GM12892 (cell line): ENCODE measurements at regions not wholly inside any gene's neighbourhood (a gene's known extent, or its start where the extent isn't known, plus 50 kb on each side); places are given as distances from the start of the nearest gene placed in this dataset.
"Not testable (repeated sequence)": the region's sequence is repeated elsewhere in the genome, so short reads cannot be mapped to it uniquely, and the experiment has no call there.

ENCODE experiments used
- DNase-seq: peaks from one replicate; pipeline ENCODE4 v3.0.0; 2011; ENCODE audit not compliant: insufficient read length
- FAIRE-seq: peaks from 2 replicates; lab custom pipeline; 2011; peaks lifted over from hg19 to GRCh38; lab: Jason Lieb, UNC
- POLR2A ChIP-seq: IDR thresholded peaks from 2 replicates; pipeline ENCODE4 v1.6.1; 2011; ENCODE audit warnings: low read depth, low read length, control low read depth
- POLR2AphosphoS5 ChIP-seq: IDR thresholded peaks from 2 replicates; pipeline ENCODE4 v1.6.1; 2011; ENCODE audit warnings: low read depth, low read length, control low read depth
- TAF1 ChIP-seq: IDR thresholded peaks from 2 replicates; pipeline ENCODE4 v1.6.1; 2011; ENCODE audit warnings: low read depth, mild to moderate bottlenecking, control low read depth, low read length, borderline replicate concordance

DNA sequence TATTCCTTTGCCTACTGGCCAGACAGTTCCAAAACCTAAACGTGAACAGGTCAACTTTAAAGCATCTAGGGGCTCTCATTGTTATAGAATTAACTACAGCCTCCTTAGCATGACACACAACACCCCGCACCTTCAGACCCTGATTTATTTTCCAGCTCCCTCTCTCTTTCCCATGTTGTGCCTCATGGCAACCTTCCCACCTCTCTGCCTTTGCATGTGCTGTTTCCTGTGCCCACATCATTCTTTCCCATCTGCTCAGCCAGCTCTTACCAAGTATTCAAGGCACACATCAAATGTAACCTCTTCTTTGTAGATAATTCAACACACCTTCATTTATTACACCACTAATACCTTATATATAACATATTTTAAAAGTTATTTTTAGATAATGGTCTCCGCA lies 291.0 kb downstream of the COL12A1 start:
- TF ChIP-seq POLR2A (no peak), POLR2AphosphoS5 (no peak)
- FAIRE-seq, result no peak

DNA sequence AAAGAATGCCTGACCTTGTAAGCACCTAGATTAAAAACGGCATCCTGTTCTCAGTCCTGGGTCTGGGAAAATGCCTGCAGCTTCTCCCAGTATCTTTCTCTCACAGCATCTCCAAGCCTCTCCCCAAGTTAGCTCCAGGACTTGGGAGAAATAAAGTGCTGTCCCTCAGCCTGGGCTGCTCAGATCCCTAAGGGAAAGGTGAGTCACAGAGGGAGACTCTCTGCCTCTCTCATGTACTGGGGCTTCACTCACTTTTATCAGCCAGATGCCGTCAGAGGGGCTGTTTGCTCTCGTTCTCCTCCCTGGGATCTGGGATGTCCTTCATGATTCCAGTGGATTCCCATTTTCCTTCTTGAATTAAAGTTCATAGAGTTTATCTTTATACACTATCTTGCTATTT lies 293.6 kb downstream of the COL12A1 start:
- no peak for FAIRE-seq
- TF ChIP-seq POLR2AphosphoS5 (no peak), TAF1 (no peak), POLR2A (no peak)
- DNase-seq, result no peak

More for the DNA sequence above, 291.0 kb downstream of the COL12A1 start:
- no peak for DNase-seq

DNA sequence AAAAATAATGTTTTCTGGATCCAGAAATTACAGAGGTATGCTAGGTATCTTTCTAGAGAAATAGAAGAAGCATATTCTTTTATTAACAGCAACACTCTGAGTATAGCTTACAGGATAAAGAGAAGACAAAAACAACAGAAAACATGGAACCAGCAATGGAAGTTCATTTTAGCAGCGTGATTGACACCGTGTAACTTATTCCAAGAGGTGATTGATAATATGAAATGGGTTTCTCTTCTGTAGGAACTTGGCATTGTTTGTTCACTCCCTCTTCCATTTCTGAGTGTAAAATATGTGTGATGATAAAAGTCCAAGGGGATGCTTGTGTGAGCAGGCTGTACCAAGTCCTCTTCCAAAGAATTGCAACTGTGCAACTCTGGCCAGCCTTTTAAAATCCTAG lies 303.0 kb downstream of the COL12A1 start:
- no peak for TF ChIP-seq POLR2AphosphoS5
- TF ChIP-seq TAF1, result no peak
- no peak for TF ChIP-seq POLR2A
- DNase-seq (no peak), FAIRE-seq (no peak)

DNA sequence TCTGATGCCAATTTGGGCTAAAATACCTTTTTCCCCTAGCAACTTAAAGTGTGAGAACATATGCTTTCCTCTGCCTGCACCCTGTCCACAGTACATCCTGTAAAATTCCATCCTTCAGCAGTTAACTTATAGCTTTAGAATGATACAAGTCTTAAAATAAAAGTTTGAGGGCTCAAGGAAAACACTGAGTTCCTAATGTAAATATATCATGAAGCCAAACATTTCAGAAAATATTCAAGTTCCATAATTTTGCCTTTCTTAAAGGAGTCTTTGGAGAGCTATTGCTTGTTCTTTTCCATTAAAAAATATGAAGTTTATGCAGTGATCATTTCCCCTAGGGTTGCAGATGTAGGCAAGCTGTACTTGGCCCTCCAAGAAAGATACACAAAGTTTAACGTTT lies 303.8 kb downstream of the COL12A1 start:
- DNase-seq (no peak), FAIRE-seq (no peak)
- TF ChIP-seq POLR2AphosphoS5 (no peak), POLR2A (no peak), TAF1 (no peak)

DNA sequence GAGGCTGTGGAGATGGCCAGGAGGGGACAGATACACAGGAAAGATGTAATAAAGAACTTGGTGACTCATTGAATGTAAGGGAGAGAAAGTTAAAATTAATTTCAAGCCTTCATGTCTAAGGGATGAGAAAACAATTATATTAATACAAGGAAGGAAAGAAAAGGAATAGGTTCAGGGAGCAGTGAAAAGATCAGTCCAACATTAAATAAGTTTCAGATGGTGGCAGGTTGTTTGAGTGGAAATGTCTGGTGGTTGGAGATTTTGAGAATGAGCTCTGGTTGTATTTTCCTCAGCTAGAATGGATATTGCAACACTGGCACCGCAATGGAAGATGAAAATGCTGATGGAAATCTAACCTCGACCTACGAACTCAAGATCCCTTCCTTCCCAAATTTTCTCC lies 304.3 kb downstream of the COL12A1 start:
- TF ChIP-seq TAF1, result no peak
- TF ChIP-seq POLR2AphosphoS5, result no peak
- no peak for TF ChIP-seq POLR2A
- FAIRE-seq (no peak), DNase-seq (no peak)

DNA sequence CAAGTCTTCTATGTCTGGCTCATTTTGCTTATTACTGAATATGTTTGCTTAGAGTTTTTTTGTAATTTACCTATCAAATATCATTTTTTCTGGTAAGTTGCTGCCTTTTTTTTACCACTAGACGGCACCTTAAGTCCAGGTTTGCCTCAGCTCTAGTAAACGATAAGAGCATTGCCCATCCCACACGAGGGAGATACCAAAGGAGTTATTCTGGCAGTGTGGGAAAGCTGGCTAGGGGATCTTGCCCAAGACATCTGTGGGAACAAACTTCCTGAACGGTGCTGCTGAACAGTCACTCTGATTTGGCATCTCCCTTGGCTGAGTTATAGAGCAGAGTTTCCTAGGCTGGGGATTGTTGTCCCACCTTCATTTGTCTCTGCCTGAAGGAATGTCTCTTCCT lies 306.4 kb downstream of the COL12A1 start:
- no peak for TF ChIP-seq TAF1
- DNase-seq (no peak), FAIRE-seq (no peak)

DNA sequence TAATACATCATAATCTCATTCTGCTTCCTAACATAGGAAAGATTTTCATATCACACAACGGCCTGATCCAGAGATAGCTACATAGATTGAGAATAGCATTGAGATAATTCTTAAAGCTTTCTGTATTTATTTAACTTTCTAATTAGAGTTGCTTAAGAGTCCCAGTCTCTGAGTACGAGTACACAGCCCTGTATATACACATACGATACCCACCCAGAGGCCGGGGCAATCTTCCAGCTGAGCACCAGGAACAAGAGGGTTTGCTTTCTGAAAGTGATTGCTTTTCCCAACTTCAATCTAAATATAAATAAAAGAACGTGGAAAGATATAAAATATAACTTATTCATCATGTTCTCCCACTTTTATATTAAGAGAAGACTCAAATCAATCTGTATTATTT lies 313.8 kb downstream of the COL12A1 start:
- DNase-seq, result no peak
- FAIRE-seq, result no peak
- TF ChIP-seq TAF1, result no peak
- no peak for TF ChIP-seq POLR2AphosphoS5
- TF ChIP-seq POLR2A, result no peak

DNA sequence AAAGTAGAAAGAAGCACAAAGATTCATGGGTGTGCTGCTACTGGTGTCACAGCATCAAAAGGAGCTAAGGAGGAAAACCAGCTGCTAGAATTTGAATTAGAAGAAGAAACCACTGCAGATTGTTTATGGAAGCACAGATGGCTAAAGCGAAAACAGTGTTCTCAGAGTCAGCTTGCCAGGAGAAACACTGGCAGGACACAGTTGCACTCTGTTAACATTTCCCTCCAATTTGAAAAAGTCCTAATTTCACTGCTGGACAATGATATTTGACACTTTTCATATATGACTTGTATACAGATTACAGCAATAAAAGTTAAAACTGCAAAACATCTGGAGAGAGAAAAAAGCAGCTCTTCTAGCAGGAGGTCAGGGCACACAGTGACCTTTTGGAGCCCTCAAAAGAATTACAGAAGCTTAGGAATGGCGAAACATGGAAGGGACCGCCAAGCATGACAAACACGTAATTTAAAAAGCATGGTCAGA lies 314.5 kb downstream of the COL12A1 start:
- TF ChIP-seq TAF1, result no peak
- TF ChIP-seq POLR2A, result no peak
- TF ChIP-seq POLR2AphosphoS5, result no peak
- no peak for DNase-seq
- no peak for FAIRE-seq

DNA sequence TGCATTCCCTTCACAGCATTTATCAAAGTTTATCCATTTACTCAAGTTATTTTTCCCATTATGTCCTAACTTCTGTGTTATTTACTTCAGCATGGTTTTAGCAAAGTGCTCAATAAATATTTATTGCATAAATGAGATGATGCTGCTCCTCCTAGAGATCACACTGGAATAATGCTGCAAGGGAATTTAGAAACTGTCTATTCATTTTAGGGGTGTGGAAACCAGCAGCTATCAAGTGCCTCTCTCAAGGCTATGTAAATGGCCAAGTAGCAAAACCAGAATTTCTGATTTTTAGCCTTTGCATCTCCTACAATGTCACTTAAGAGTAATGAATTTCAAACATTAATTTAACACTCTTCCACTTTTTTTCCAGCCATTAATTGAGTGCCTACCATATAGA lies 316.2 kb downstream of the COL12A1 start:
- no peak for TF ChIP-seq POLR2AphosphoS5
- no peak for TF ChIP-seq POLR2A
- TF ChIP-seq TAF1, result no peak
- FAIRE-seq, result no peak

DNA sequence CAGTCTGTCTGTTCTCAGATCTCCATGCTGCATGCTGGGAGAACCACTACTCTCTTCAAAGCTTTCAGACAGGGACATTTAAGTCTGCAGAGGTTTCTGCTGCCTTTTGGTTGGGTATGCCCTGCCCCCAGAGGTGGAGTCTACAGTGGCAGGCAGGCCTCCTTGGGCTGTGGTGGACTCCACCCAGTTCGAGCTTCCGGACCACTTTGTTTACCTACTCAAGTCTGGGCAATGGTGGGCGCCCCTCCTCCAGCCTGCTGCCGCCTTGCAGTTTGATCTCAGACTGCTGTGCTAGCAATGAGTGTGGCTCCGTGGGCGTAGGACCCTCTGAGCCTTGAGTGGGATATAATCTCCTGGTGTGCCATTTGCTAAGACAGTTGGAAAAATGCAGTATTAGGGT lies 317.1 kb downstream of the COL12A1 start:
- DNase-seq, FAIRE-seq: not testable (repeated sequence)

More for the DNA sequence above, 316.2 kb downstream of the COL12A1 start:
- DNase-seq, result no peak

DNA sequence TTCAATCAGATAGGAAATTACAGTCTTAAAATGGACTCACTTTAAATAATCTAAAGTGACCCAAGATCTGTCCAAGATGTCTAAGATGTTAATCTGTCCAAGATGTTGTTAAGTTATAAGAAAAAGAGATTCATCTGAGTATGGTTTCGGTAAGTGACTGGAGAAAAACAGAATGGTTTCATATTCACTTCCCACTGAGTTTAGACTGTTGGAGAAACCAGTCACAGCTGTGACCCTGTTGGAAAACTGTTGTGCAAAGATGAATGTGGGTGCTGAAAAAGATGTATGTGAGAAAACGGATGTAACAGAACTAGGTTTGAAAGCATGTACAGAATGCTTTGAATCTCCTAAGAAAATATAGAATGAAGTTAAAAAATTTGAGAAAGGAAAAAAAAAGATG lies 325.9 kb downstream of the COL12A1 start:
- FAIRE-seq, result no peak
- DNase-seq, result no peak
- no peak for TF ChIP-seq POLR2A
- no peak for TF ChIP-seq TAF1
- no peak for TF ChIP-seq POLR2AphosphoS5

DNA sequence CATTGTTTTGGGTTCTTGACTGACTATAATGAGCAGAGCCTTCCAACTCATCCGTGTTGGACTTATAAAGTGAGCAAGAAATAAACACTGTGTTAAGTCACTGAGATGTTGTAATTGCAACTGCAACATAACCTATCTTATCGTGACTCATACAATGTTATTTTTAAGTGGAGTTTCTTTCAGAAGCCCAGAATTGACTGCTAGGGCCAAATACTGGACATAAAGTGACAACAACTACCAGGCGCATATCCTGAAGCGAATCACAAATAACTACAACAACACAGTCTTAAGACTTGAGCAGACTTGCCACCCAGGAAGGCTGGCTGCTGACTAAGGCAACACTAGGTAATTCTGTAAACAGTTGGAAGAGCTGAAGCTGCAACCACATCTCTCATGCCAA lies 326.6 kb downstream of the COL12A1 start:
- FAIRE-seq, result no peak

DNA sequence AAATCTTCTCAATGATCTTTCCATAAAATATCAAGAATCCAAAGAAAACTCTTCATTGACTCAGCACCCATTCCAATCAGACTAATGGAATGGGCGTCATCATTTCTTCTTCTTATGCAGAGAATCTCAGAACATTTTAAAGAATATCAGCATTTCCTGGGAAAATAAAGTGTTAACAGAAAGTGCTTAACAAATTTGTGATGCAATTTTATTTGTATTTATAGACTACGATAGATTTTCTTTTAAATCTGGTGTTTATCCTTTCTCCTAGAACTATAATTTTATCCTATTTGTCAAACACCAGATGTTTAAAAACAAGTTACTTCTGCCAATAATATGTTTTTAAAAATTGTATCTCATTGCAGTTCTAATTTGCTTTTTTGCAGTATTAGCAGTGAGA lies 330.7 kb downstream of the COL12A1 start:
- FAIRE-seq (no peak), DNase-seq (no peak)
- TF ChIP-seq TAF1 (no peak), POLR2AphosphoS5 (no peak), POLR2A (no peak)

More for the DNA sequence above, 326.6 kb downstream of the COL12A1 start:
- DNase-seq, result no peak
- TF ChIP-seq TAF1, result no peak
- no peak for TF ChIP-seq POLR2AphosphoS5
- no peak for TF ChIP-seq POLR2A
